Stimulated activated CD8-positive, alpha-beta memory T cell treated with anti-CD3 and anti-CD28 coated beads, Interleukin-7, amount 100 ng/mL, for 24 hours (primary cell): ENCODE measurements at regions not wholly inside any gene's neighbourhood (a gene's known extent, or its start where the extent isn't known, plus 50 kb on each side); places are given as distances from the start of the nearest gene placed in this dataset.
"Not testable (repeated sequence)": the region's sequence is repeated elsewhere in the genome, so short reads cannot be mapped to it uniquely, and the experiment has no call there.

Source experiments
- DNase-seq: peaks from one replicate; pipeline ENCODE4 v3.0.0-alpha.2; 2020; ENCODE audit warnings: low read depth

GRCh38 chrX:121863976-121864375 lies 816.6 kb downstream of the GLUD2 start:
- no peak for DNase-seq

GRCh38 chrX:121864561-121864960 lies 817.2 kb downstream of the GLUD2 start:
- no peak for DNase-seq

- no peak for DNase-seq
Measured at GRCh38 chrX:121869876-121870477, 822.6 kb downstream of the GLUD2 start.

GRCh38 chrX:121871122-121871521 lies 823.7 kb downstream of the GLUD2 start:
- no peak for DNase-seq

- DNase-seq = no peak
Measured at GRCh38 chrX:121876305-121876704, 828.9 kb downstream of the GLUD2 start.

GRCh38 chrX:121877337-121877736 lies 829.9 kb downstream of the GLUD2 start:
- DNase-seq = not testable (repeated sequence)

- DNase-seq = no peak
Measured at GRCh38 chrX:121886557-121886956, 839.1 kb downstream of the GLUD2 start.

- DNase-seq = no peak
Measured at GRCh38 chrX:121894756-121895155, 847.3 kb downstream of the GLUD2 start.

GRCh38 chrX:121902463-121902862 lies 855.1 kb downstream of the GLUD2 start:
- DNase-seq = no peak

GRCh38 chrX:121903961-121904360 lies 856.6 kb downstream of the GLUD2 start:
- DNase-seq = no peak

GRCh38 chrX:121921258-121921657 lies 873.8 kb downstream of the GLUD2 start:
- DNase-seq = no peak

GRCh38 chrX:121931567-121931966 lies 884.2 kb downstream of the GLUD2 start:
- no peak for DNase-seq

- no peak for DNase-seq
Measured at GRCh38 chrX:121932688-121933087, 885.3 kb downstream of the GLUD2 start.

- DNase-seq = no peak
Measured at GRCh38 chrX:121949041-121949760, 901.8 kb downstream of the GLUD2 start.

- DNase-seq = no peak
Measured at GRCh38 chrX:121958886-121959285, 911.5 kb downstream of the GLUD2 start.

- no peak for DNase-seq
Measured at GRCh38 chrX:121975671-121976070, 928.3 kb downstream of the GLUD2 start.

- DNase-seq = no peak
Measured at GRCh38 chrX:121987163-121987562, 939.8 kb downstream of the GLUD2 start.

GRCh38 chrX:121987835-121988234 lies 940.4 kb downstream of the GLUD2 start:
- no peak for DNase-seq

GRCh38 chrX:122004127-122004526 lies 956.7 kb downstream of the GLUD2 start:
- DNase-seq = no peak

- DNase-seq = no peak
Measured at GRCh38 chrX:122026665-122027064, 979.3 kb downstream of the GLUD2 start.

- DNase-seq = no peak
Measured at GRCh38 chrX:122046226-122046625, 998.8 kb downstream of the GLUD2 start.

- no peak for DNase-seq
Measured at GRCh38 chrX:122046815-122047214, 999.4 kb downstream of the GLUD2 start.

GRCh38 chrX:122047261-122047660 lies 999.9 kb downstream of the GLUD2 start:
- no peak for DNase-seq

- DNase-seq = no peak
Measured at GRCh38 chrX:122055460-122055859, 1008.0 kb downstream of the GLUD2 start.
